ENCODE measurements at regions not wholly inside any gene's neighbourhood (a gene's known extent, or its start where the extent isn't known, plus 50 kb on each side); places are given as distances from the start of the nearest gene placed in this dataset.

DNA sequence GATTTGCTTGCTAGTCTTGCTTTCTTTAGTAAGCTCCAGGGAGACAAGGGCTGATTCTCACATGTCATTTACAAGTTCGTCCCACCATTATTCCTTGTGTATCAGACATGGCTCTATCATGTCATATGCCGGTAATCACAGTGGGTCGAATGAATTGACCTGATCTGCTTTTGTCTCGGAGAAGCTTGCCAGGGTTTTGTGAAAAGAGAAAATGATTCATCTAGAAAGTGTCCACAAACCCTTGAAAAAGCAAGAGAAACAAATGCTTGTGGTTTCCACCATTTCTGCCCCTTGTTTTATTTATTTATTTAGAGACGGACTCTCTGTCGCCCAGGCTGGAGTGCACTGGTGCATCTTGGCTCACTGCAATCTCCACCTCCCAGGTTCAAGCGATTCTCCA is 278.5 kb downstream of the TCF7L2 start:
- DNase-seq (ENCODE audit: low read depth) = peak; percentile 82
- TF ChIP-seq, protein P1, sequence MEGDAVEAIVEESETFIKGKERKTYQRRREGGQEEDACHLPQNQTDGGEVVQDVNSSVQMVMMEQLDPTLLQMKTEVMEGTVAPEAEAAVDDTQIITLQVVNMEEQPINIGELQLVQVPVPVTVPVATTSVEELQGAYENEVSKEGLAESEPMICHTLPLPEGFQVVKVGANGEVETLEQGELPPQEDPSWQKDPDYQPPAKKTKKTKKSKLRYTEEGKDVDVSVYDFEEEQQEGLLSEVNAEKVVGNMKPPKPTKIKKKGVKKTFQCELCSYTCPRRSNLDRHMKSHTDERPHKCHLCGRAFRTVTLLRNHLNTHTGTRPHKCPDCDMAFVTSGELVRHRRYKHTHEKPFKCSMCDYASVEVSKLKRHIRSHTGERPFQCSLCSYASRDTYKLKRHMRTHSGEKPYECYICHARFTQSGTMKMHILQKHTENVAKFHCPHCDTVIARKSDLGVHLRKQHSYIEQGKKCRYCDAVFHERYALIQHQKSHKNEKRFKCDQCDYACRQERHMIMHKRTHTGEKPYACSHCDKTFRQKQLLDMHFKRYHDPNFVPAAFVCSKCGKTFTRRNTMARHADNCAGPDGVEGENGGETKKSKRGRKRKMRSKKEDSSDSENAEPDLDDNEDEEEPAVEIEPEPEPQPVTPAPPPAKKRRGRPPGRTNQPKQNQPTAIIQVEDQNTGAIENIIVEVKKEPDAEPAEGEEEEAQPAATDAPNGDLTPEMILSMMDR (conservative IDR thresholded peaks at IDR 0.05; ENCODE audit: low read depth, low read length) = no peak
- H3K4me3 ChIP-seq (ENCODE audit: low read depth, low read length) = no peak overlapping the region

DNA sequence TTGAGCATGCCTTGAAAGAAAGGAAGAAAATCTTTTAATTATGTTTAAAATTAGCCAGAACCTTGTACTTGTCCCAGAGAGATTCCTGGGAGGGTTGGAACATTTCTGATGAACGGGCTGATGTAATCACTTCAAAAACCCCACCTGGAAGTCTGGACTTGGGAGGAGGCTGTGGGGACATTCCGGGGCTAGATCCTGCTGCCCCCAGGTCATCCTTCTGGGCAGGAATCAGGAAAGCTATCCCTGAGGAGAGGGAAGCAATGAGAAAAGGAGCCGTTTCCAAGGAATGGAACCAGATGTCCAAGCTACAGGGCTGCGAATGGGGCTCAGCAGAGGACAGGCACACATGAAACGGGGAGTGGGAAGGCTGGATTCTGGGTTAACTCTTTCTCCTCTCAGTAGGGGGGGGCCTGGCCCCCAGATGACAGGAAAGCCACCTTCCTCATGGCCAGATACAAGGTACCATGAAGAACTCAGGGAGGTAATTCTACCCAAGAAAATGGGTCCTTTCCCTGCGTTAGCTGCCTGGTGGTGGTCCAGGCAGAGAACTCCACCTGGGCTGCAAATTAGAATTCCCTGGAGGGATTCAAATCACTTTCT is 280.1 kb downstream of the TCF7L2 start:
- H3K4me3 ChIP-seq (ENCODE audit: low read depth, low read length) = no peak overlapping the region
- TF ChIP-seq, protein P1 (conservative IDR thresholded peaks at IDR 0.05; ENCODE audit: low read depth, low read length) = no peak
- peak; percentile 11 for DNase-seq (ENCODE audit: low read depth)

DNA sequence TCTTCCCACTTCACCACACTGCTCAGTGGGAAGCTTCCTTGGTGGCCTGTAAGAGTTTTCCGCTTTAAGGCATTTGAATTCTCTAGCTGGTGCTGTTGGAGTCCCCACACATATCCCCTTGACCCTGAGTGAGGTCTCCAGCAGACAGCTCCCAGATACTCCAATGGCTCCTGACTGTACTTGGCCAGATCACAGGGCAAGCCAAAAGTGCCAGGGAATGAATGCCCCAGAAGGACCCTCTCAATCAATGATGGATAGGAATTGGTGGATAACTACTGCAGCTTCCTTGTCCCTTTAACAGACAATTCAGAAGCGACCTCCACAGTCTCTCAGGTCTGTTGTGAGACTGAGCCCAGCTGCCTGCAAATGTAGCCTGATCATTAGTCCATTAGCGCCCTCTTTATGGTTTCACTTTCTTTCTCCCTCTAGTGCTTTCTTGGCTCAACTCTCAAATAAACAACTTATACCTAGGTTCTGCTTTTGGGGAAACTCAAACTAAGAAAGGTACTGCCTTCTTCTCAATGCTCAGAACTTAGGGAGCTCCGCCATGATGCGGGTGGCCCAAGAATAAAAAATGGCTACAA is 283.0 kb downstream of the TCF7L2 start:
- H3K4me3 ChIP-seq (ENCODE audit: low read depth, low read length) = no peak overlapping the region

DNA sequence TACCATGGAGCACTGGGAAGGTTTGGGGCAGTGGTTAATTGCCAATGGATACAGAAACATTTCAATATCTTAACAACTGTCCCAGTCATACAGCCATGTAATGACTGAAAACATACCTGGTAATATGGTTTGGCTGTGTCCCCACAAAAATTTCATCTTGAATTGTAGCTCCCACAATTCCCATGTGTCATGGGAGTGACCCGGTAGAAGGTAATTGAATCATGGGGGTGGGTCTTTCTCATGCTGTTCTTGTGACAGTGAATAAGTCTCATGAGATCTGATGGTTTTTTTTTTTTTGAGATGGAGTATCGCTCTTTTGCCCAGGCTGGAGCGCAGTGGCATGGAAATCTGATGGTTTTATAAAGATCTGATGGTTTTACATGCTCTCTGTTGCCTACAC is 284.4 kb downstream of the TCF7L2 start:
- TF ChIP-seq, protein P1 (conservative IDR thresholded peaks at IDR 0.05; ENCODE audit: low read depth, low read length) = no peak
- DNase-seq (ENCODE audit: low read depth) = no peak
- no peak overlapping the region for H3K4me3 ChIP-seq (ENCODE audit: low read depth, low read length)

More for the DNA sequence above, 283.0 kb downstream of the TCF7L2 start:
- TF ChIP-seq, protein P1 (conservative IDR thresholded peaks at IDR 0.05; ENCODE audit: low read depth, low read length) = peak; percentile 6
- peak; percentile 33 for DNase-seq (ENCODE audit: low read depth)

GRCh38 chr10:113235508-113235907 is 285.5 kb downstream of the TCF7L2 start:
- H3K4me3 ChIP-seq (ENCODE audit: low read depth, low read length) = no peak overlapping the region
- DNase-seq (ENCODE audit: low read depth) = no peak
- TF ChIP-seq, protein P1 (conservative IDR thresholded peaks at IDR 0.05; ENCODE audit: low read depth, low read length) = no peak

- H3K4me3 ChIP-seq (ENCODE audit: low read depth, low read length) = no peak overlapping the region
- no peak for DNase-seq (ENCODE audit: low read depth)
- TF ChIP-seq, protein P1 (conservative IDR thresholded peaks at IDR 0.05; ENCODE audit: low read depth, low read length) = no peak
Observed at GRCh38 chr10:113236998-113237397, 287.0 kb downstream of the TCF7L2 start.

All from choroid plexus epithelial cell (primary cell).